ENCODE measurements at regions not wholly inside any gene's neighbourhood (a gene's known extent, or its start where the extent isn't known, plus 50 kb on each side); places are given as distances from the start of the nearest gene placed in this dataset.

- Histone ChIP-seq H3K9me3 (replicated peaks; ENCODE audit: control insufficient read depth, insufficient read depth, low read length) (no peaks in the 10 kb centered on the region), H3K27ac (ENCODE audit: insufficient read depth, low read depth, low read length) (no peak overlapping the region), H2AFZ (ENCODE audit: low read depth, low read length) (no peak overlapping the region), H4K20me1 (replicated peaks; ENCODE audit: control insufficient read depth, extremely low read depth, insufficient read depth, low read length) (no peaks in the 10 kb centered on the region), H3K27me3 (ENCODE audit: control insufficient read depth in 2 of 2, insufficient read depth in 2 of 2, low read length in 2 of 2) (no peaks in the 10 kb centered on the region), H3K36me3 (ENCODE audit: control insufficient read depth in 2 of 2, extremely low read depth in 1 of 2, insufficient read depth in 2 of 2, low read length in 2 of 2) (no peaks in the 10 kb centered on the region), H3K4me1 (ENCODE audit: control insufficient read depth, extremely low read depth, insufficient read depth, low read length) (peaks cover 12% of the 10 kb centered on the region), H3K79me2 (ENCODE audit: control insufficient read depth, insufficient read depth, low read length) (no peaks in the 10 kb centered on the region), H3K9ac (replicated peaks; ENCODE audit: extremely low read depth, insufficient read depth, low read length) (no peak overlapping the region), H3K4me3 (replicated peaks in 1 of 3; ENCODE audit: insufficient read depth in 1 of 3, low read depth in 1 of 3, low read length in 3 of 3) (no peak overlapping the region), H3K4me2 (ENCODE audit: insufficient read depth, low read length) (no peak overlapping the region), H3K9me1 (replicated peaks; ENCODE audit: control insufficient read depth, extremely low read depth, insufficient read depth, low read length) (no peaks in the 10 kb centered on the region)
- POLR2A ChIA-PET: no interaction called here
- DNase-seq (ENCODE audit: low read depth, low spot score): no peak
- dilution Hi-C loops (cut with MboI; ENCODE audit: extremely low pct_ligation_motif_present, low sequenced_read_pairs) (no loop called here), intact Hi-C loops (cut with micrococcal nuclease) (no loop called here)
- no TSS peak for BruUV-seq (replicated peaks)
- FAIRE-seq: no peak
- CTCF ChIA-PET: interaction anchor here (0.7 kb wide), 1 partner anchor 13 kb away, joined by 3 read pairs; no protein-coding TSS in a partner anchor
- no peak for TF ChIP-seq EZH2 (IDR thresholded peaks at IDR 0.05; ENCODE audit: borderline replicate concordance, low read depth, low read length, severe bottlenecking)
Measured at GRCh38 chr1:232568906-232569553, 60.9 kb downstream of the SIPA1L2 start.

GRCh38 chr1:232568331-232568852 lies 61.5 kb downstream of the SIPA1L2 start:
- POLR2A ChIA-PET: no interaction called here
- no peak overlapping the region for H2AFZ ChIP-seq (ENCODE audit: low read depth, low read length)
- FAIRE-seq (no peak), DNase-seq (ENCODE audit: low read depth, low spot score) (no peak)
- H3K79me2 ChIP-seq (ENCODE audit: control insufficient read depth, insufficient read depth, low read length): no peaks in the 10 kb centered on the region
- no peaks in the 10 kb centered on the region for H3K27me3 ChIP-seq (ENCODE audit: control insufficient read depth in 2 of 2, insufficient read depth in 2 of 2, low read length in 2 of 2)
- CTCF ChIA-PET: interaction anchor here (0.7 kb wide), 1 partner anchor 13 kb away, joined by 3 read pairs; no protein-coding TSS in a partner anchor
- TF ChIP-seq, protein P1, sequence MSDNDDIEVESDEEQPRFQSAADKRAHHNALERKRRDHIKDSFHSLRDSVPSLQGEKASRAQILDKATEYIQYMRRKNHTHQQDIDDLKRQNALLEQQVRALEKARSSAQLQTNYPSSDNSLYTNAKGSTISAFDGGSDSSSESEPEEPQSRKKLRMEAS (IDR thresholded peaks at IDR 0.05; ENCODE audit: insufficient read depth, insufficient read length): no peak
- TF ChIP-seq EZH2 (IDR thresholded peaks at IDR 0.05; ENCODE audit: borderline replicate concordance, low read depth, low read length, severe bottlenecking): no peak
- TF ChIP-seq MYC (IDR thresholded peaks at IDR 0.05; ENCODE audit: low read depth, low read length): no peak
- TF ChIP-seq JUN (IDR thresholded peaks at IDR 0.05; ENCODE audit: borderline replicate concordance, insufficient read depth, insufficient read length, low read depth): no peak
- TF ChIP-seq POLR2A (IDR thresholded peaks at IDR 0.05; ENCODE audit: low read depth, low read length): no peak
- no peak for TF ChIP-seq FOS (IDR thresholded peaks at IDR 0.05; ENCODE audit: borderline replicate concordance, insufficient read depth, low read length)
- no peak for TF ChIP-seq GATA2 (IDR thresholded peaks at IDR 0.05; ENCODE audit: insufficient read depth, insufficient read length, low read depth, low read length)
- no peak for TF ChIP-seq POLR2AphosphoS5 (IDR thresholded peaks at IDR 0.05; ENCODE audit: insufficient read depth, low read depth, low read length)
- no peak for TF ChIP-seq CTCF (IDR thresholded peaks at IDR 0.05; ENCODE audit: extremely low read depth in 1 of 2, insufficient read depth in 1 of 2, low read depth in 1 of 2, low read length in 2 of 2)
- no peak overlapping the region for H3K9ac ChIP-seq (replicated peaks; ENCODE audit: extremely low read depth, insufficient read depth, low read length)
- H3K27ac ChIP-seq (ENCODE audit: insufficient read depth, low read depth, low read length): no peak overlapping the region
- H3K4me3 ChIP-seq (replicated peaks in 1 of 3; ENCODE audit: insufficient read depth in 1 of 3, low read depth in 1 of 3, low read length in 3 of 3): no peak overlapping the region
- H3K36me3 ChIP-seq (ENCODE audit: control insufficient read depth in 2 of 2, extremely low read depth in 1 of 2, insufficient read depth in 2 of 2, low read length in 2 of 2): no peaks in the 10 kb centered on the region
- H3K4me2 ChIP-seq (ENCODE audit: insufficient read depth, low read length): no peak overlapping the region
- no peaks in the 10 kb centered on the region for H4K20me1 ChIP-seq (replicated peaks; ENCODE audit: control insufficient read depth, extremely low read depth, insufficient read depth, low read length)
- no peaks in the 10 kb centered on the region for H3K9me1 ChIP-seq (replicated peaks; ENCODE audit: control insufficient read depth, extremely low read depth, insufficient read depth, low read length)
- dilution Hi-C loops (cut with MboI; ENCODE audit: extremely low pct_ligation_motif_present, low sequenced_read_pairs) (no loop called here), intact Hi-C loops (cut with micrococcal nuclease) (no loop called here)
- peaks cover 12% of the 10 kb centered on the region for H3K4me1 ChIP-seq (ENCODE audit: control insufficient read depth, extremely low read depth, insufficient read depth, low read length)
- no peaks in the 10 kb centered on the region for H3K9me3 ChIP-seq (replicated peaks; ENCODE audit: control insufficient read depth, insufficient read depth, low read length)
- no TSS peak for BruUV-seq (replicated peaks)

All from endothelial cell of umbilical vein (primary cell).